Activated CD4-positive, alpha-beta T cell treated with anti-CD3 and anti-CD28 coated beads for 1 hour (primary cell): ENCODE measurements at regions not wholly inside any gene's neighbourhood (a gene's known extent, or its start where the extent isn't known, plus 50 kb on each side); places are given as distances from the start of the nearest gene placed in this dataset.

Source experiments
- DNase-seq: peaks from one replicate; pipeline ENCODE4 v3.0.0-alpha.2; 2020

DNA sequence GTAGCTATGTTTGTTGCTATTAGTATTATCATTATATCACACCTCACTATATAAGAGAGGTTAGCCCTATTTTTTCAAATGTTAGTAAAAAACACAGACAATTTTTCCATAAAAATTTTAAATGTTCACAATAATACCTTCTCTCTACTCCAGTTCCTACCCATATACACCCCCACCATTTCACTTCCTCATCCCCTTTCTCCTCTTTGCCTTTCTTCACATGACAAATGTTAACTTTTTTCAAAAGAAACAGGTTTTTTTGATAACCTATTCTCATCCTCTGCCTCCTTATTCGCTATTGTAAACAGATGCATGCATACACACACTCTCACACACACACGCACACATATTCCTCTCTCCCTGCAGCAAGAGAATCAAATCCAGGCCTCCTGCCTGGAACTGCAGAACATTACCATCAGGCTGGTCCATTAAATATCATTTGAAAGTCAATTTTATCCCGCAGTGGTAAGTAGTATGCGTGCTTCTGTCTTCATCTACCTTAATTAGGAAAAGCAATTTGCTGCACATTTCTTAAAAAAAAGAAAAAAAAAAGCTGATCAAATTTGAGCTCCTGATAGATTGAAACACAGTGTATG is 55.5 kb downstream of the MID1IP1 start:
- DNase-seq = no peak

- no peak for DNase-seq
Measured at GRCh38 chrX:38857736-38858523, 56.7 kb downstream of the MID1IP1 start.

DNA sequence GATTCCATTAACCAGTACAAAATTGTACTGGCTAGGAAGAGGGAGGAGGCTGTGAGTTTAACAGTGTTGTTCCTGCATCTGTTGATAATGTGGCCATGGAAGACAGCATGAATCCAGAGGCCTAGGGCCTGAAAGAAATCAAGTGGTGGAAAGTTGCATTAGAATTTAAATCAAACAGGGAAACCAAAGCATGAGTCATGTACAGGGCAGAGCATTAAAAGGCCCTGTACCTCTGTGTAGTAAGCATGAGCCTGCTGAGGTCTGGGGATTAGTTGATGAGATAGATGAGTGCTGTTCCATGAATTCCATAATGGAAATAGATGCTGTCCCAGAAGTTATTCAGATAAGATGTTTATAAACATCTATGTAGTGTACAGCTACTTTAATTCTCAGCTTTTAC is 58.3 kb downstream of the MID1IP1 start:
- DNase-seq = no peak

DNA sequence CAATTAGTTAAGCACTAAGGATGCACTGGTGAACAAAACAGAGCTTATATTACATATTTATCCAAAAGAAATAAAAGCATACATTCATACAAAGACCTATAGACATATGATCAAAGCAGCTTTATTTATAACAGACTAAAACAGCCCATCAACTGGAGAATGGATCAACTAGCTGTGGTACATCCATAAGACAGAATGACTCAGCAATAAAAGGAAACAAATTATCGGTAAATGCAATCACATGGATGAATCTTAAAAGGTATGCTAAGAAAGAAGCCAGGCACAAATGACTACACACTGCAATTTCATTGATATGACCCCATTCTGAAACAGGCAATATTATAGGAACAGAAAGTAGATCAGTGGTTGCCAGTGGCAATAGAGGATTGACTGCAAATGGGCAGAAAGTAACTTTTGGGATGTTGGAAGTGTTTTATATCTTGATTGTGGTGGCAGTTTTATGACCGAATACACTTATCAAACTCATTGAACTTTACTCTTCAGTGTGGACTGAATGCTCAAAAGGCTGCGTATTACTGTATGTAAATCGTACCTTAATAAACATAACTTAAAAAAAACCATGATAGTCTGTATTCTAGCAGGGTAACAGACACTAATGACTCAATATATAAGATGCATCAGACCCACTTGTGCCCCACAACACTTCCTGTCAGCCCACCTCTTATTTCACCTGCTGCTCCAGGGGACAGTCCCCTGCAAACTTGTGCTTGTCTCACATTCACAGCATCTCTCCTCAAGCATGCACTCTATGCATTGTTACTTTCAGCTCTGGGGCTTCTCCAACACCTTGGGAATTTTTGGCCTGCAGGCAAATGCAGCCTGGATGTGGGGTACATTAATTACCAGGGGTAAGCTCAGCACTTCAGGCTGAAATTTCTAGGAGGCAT is 59.1 kb downstream of the MID1IP1 start:
- no peak for DNase-seq

GRCh38 chrX:38861489-38861888 is 60.2 kb downstream of the MID1IP1 start:
- no peak for DNase-seq

DNA sequence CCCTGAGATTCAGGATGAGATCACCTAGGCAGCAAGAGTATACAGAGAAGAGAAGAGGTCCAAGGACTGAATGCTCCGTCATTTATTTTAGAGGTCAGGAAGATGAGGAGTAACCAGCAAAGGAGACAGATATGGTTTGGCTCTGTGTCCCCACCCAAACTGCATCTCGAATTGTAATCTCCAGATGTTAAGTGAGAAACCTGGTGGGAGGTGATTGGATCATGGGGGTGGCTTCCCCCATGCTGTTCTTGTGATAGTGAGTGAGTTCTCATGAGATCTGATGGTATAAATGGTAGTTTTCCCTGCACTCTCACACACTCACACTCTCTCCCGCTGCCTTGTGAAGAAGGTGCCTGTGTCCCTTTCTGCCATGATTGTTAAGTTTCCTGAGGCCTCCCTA is 60.8 kb downstream of the MID1IP1 start:
- no peak for DNase-seq

- DNase-seq = no peak
Measured at GRCh38 chrX:38864165-38864564, 62.9 kb downstream of the MID1IP1 start.

DNA sequence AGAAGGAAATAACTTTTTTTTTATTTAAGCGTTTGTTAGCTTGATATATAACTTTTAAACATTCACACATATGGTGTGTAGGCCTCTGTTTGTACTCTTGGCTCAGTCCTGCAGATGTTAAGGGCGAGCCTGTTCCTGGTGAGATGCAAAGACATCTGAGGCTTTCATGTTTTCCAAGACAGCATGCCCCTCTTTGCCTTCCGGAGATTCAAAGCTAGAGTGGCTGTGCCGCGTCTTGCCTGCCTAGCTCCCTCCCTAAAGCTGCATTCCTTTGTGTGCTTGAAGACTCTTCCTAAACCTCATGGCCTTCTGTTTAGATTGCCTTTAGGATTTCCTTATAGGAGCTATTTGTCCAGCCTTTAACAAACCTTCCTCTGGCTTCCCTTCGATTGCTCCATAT is 67.1 kb downstream of the MID1IP1 start:
- DNase-seq = no peak

GRCh38 chrX:38868941-38869401 is 67.7 kb downstream of the MID1IP1 start:
- no peak for DNase-seq

GRCh38 chrX:38870361-38870895 is 69.2 kb downstream of the MID1IP1 start:
- DNase-seq = no peak

GRCh38 chrX:38871129-38872029 is 70.1 kb downstream of the MID1IP1 start:
- DNase-seq = no peak

DNA sequence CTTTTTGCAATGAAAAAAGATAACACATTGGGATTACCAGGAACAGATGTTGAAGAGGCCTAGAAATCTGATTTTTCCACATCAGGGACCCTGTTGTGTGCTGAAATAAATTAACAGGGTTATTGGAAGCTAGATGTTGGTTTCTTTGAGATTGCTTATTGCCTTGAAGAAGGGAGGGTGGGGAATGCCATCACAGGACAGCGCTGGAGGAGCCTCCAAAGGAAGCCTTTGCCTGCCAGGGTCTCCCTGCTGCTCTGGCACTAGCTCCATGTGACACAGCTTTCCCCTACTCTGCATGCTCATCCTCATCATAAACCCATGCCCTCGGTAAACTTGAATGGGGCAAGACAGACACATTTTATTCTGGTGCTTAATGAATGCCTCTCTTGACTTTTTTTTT is 76.1 kb downstream of the MID1IP1 start:
- no peak for DNase-seq

DNA sequence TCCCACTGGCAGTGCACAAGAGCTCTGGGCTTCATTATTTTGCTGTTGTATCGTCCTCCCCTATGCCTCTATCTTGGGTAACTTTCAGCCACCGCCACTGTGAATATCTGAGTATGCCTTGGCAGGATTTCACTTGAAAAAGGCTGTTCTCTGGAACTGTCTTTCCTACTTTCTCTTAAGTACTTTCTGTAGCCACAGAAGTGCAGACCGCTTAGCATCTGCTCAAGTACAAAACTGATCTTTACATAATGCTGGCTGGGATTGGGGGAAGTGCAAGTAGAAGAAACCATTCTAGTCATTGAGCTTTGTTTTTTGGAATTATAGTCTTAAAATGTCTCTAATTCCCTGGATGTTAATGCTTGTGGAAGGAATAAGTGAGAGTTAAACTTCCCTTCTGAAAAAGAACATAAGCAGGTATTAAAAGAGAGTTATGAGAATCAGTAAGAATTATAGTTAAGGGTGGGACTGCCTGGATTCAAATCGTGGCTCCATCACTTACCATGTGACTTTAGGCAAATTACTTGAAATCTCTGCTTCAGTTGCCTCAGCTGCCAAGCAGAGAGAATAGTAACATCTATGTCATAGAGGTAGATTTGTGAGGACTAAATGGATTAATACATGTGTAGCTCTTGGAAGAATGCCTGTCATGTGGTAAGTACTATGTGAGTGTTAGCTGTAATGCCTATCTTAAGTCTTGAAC is 77.5 kb downstream of the MID1IP1 start:
- no peak for DNase-seq

- no peak for DNase-seq
Measured at GRCh38 chrX:38879631-38880220, 78.5 kb downstream of the MID1IP1 start.

- DNase-seq = no peak
Measured at GRCh38 chrX:38880296-38880854, 79.1 kb downstream of the MID1IP1 start.

- DNase-seq = no peak
Measured at GRCh38 chrX:38881066-38881465, 79.8 kb downstream of the MID1IP1 start.

GRCh38 chrX:38881727-38882126 is 80.5 kb downstream of the MID1IP1 start:
- no peak for DNase-seq

DNA sequence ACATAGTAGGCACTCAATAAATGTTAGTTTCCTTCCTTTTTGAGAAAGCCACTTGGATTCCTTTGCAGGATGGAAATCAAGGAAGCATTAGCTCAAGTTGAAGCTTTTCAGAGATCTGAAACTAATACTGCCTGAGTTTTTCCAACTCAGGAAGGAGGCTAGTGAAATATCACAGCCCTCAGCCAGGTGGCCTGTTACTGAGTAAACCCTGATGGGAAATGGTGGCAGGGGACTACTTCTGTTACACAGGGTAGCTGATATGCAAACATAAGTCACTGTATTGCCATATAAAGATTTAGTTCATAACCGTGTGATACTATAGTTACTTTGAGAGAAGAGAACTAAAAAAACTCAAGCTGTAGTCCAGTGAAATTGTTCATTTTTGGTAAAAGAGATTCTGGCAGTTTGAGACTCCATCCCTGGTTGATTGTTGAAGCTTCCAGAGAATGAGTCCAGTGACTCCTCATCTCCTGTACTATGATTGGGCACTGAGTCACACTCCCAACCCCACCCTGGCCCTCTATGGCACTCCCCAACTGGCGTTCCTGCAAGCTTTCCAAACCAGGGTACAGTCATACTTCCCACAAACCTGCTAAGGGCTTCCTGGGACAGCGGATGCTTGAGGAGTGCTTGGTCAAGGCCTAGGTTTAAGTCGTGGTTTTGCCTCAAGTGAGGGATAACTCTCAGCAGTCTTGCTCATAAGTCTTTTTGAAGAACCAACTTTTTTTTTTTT is 81.8 kb downstream of the MID1IP1 start:
- DNase-seq = no peak

DNA sequence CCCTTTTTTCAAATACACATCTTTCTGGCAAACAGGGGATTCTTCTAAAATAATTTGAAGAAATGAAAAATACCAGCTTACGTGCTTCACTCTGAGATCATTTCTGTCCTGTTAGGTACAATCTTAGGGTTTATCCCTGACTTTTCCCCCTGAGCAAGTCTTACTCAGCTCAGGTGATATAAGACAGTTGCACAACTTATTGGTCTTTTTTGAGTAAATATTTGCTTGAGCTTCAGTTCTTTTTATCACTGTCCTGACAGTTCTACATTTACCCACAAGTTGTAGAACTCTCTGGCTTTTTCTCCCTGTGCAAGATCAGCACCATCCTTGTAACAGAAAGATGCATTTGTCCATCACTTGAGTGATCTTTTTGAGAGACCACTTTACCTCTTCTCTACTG is 84.9 kb downstream of the MID1IP1 start:
- DNase-seq = no peak

DNA sequence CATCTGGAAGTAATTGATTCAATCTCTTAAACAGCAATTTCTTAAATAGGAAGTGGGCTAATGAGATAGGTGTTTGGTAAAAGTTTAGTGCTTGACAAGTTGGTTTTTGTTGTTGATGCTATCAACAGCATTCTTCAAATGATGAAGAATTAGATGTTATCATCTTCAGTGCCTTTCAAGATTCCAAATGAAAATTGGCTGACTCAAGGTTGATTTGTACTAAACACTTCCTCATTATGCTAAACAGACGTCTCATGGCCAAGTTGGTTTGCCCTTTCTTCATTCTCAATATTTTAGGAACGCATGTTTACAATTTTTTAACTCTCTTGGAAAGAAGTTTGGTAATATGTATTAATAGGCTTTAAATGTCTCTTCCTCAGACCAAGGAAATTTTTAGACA is 86.0 kb downstream of the MID1IP1 start:
- no peak for DNase-seq
